ENCODE measurements at regions not wholly inside any gene's neighbourhood (a gene's known extent, or its start where the extent isn't known, plus 50 kb on each side); places are given as distances from the start of the nearest gene placed in this dataset.
"Not testable (repeated sequence)": the region's sequence is repeated elsewhere in the genome, so short reads cannot be mapped to it uniquely, and the experiment has no call there.

- DNase-seq (ENCODE audit: insufficient read length, low spot score): no peak
These were observed 728.3 kb downstream of the MAFB start for GRCh38 chr20:39960522-39961428.

GRCh38 chr20:39957911-39958310 is 731.1 kb downstream of the MAFB start:
- not testable (repeated sequence) for FAIRE-seq; DNase-seq (ENCODE audit: insufficient read length, low spot score)

More at GRCh38 chr20:39960522-39961428, 728.3 kb downstream of the MAFB start:
- FAIRE-seq: no peak

GRCh38 chr20:39954621-39955020 is 734.4 kb downstream of the MAFB start:
- FAIRE-seq: no peak
- DNase-seq (ENCODE audit: insufficient read length, low spot score): no peak

- FAIRE-seq (no peak), DNase-seq (ENCODE audit: insufficient read length, low spot score) (no peak)
These were observed 742.1 kb downstream of the MAFB start for GRCh38 chr20:39946931-39947330.

- FAIRE-seq (peak; percentile 90), DNase-seq (ENCODE audit: insufficient read length, low spot score) (no peak)
These were observed 742.8 kb downstream of the MAFB start for GRCh38 chr20:39946053-39946810.

GRCh38 chr20:39944861-39945260 is 744.2 kb downstream of the MAFB start:
- FAIRE-seq: no peak
- no peak for DNase-seq (ENCODE audit: insufficient read length, low spot score)

GRCh38 chr20:39943336-39943735 is 745.7 kb downstream of the MAFB start:
- FAIRE-seq: no peak
- DNase-seq (ENCODE audit: insufficient read length, low spot score): no peak

- FAIRE-seq: no peak
- DNase-seq (ENCODE audit: insufficient read length, low spot score): no peak
These were observed 747.8 kb downstream of the MAFB start for GRCh38 chr20:39941245-39941644.

GRCh38 chr20:39939241-39939865 is 749.7 kb downstream of the MAFB start:
- no peak for FAIRE-seq
- DNase-seq (ENCODE audit: insufficient read length, low spot score): no peak

- FAIRE-seq: no peak
- DNase-seq (ENCODE audit: insufficient read length, low spot score): no peak
These were observed 752.6 kb downstream of the MAFB start for GRCh38 chr20:39936401-39936800.

GRCh38 chr20:39935901-39936300 is 753.1 kb downstream of the MAFB start:
- FAIRE-seq: no peak
- DNase-seq (ENCODE audit: insufficient read length, low spot score): no peak

GRCh38 chr20:39916236-39916765 is 772.7 kb downstream of the MAFB start:
- DNase-seq (ENCODE audit: insufficient read length, low spot score) (no peak), FAIRE-seq (no peak)

- FAIRE-seq (no peak), DNase-seq (ENCODE audit: insufficient read length, low spot score) (no peak)
These were observed 775.8 kb downstream of the MAFB start for GRCh38 chr20:39913274-39913673.

- no peak for FAIRE-seq
- DNase-seq (ENCODE audit: insufficient read length, low spot score): no peak
These were observed 777.5 kb downstream of the MAFB start for GRCh38 chr20:39911497-39911896.

- no peak for DNase-seq (ENCODE audit: insufficient read length, low spot score)
- no peak for FAIRE-seq
These were observed 778.5 kb downstream of the MAFB start for GRCh38 chr20:39910536-39910935.

GRCh38 chr20:39909447-39909846 is 779.6 kb downstream of the MAFB start:
- FAIRE-seq: peak; percentile 23
- no peak for DNase-seq (ENCODE audit: insufficient read length, low spot score)

GRCh38 chr20:39904476-39905112 is 784.4 kb downstream of the MAFB start:
- DNase-seq (ENCODE audit: insufficient read length, low spot score) (no peak), FAIRE-seq (peak; percentile 48)

- no peak for DNase-seq (ENCODE audit: insufficient read length, low spot score)
- no peak for FAIRE-seq
These were observed 785.1 kb downstream of the MAFB start for GRCh38 chr20:39903806-39904465.

- FAIRE-seq: no peak
- DNase-seq (ENCODE audit: insufficient read length, low spot score): no peak
These were observed 789.2 kb downstream of the MAFB start for GRCh38 chr20:39899881-39900280.

- DNase-seq (ENCODE audit: insufficient read length, low spot score) (no peak), FAIRE-seq (no peak)
These were observed 790.6 kb downstream of the MAFB start for GRCh38 chr20:39898467-39898852.
